GM21576 (cell line): ENCODE measurements at regions not wholly inside any gene's neighbourhood (a gene's known extent, or its start where the extent isn't known, plus 50 kb on each side); places are given as distances from the start of the nearest gene placed in this dataset.

Source experiments
- ATAC-seq: cut with Tn5 transposase; IDR thresholded peaks from one replicate; pipeline ENCODE4 v1.9.1; 2021; ENCODE audit warnings: mild to moderate bottlenecking, moderate library complexity; ENCODE audit not compliant: unreplicated experiment

- ATAC-seq, result no peak
Observed at GRCh38 chr7:36802459-36803135, 78.3 kb upstream of the AOAH start.

GRCh38 chr7:36796850-36797536 is 72.7 kb upstream of the AOAH start:
- ATAC-seq, result no peak

- ATAC-seq, result no peak
Observed at GRCh38 chr7:36795451-36796021, 71.2 kb upstream of the AOAH start.

GRCh38 chr7:36794689-36795088 is 70.4 kb upstream of the AOAH start:
- no peak for ATAC-seq

- ATAC-seq, result no peak
Observed at GRCh38 chr7:36792421-36792820, 68.1 kb upstream of the AOAH start.

GRCh38 chr7:36790311-36790787 is 66.1 kb upstream of the AOAH start:
- no peak for ATAC-seq

GRCh38 chr7:36788825-36789470 is 64.7 kb upstream of the AOAH start:
- ATAC-seq, result no peak

GRCh38 chr7:36787933-36788378 is 63.7 kb upstream of the AOAH start:
- no peak for ATAC-seq

GRCh38 chr7:36784991-36785940 is 61.0 kb upstream of the AOAH start:
- peak; percentile 95 for ATAC-seq

- no peak for ATAC-seq
Observed at GRCh38 chr7:36781011-36781738, 56.9 kb upstream of the AOAH start.

- no peak for ATAC-seq
Observed at GRCh38 chr7:36777855-36778254, 53.6 kb upstream of the AOAH start.

GRCh38 chr7:36777062-36777461 is 52.8 kb upstream of the AOAH start:
- no peak for ATAC-seq

GRCh38 chr7:36775676-36776075 is 51.4 kb upstream of the AOAH start:
- ATAC-seq, result no peak

GRCh38 chr7:36775061-36775620 is 50.8 kb upstream of the AOAH start:
- ATAC-seq, result no peak
